ENCODE measurements at regions not wholly inside any gene's neighbourhood (a gene's known extent, or its start where the extent isn't known, plus 50 kb on each side); places are given as distances from the start of the nearest gene placed in this dataset.

GRCh38 chr2:111664275-111664850, 219.6 kb downstream of the ANAPC1 start:
- no peak for TF ChIP-seq CTCF (IDR thresholded peaks at IDR 0.05)
- Histone ChIP-seq H3K27ac (no peak overlapping the region), H3K4me3 (no peak overlapping the region)
- DNase-seq (ENCODE audit: low spot score): no peak

DNA sequence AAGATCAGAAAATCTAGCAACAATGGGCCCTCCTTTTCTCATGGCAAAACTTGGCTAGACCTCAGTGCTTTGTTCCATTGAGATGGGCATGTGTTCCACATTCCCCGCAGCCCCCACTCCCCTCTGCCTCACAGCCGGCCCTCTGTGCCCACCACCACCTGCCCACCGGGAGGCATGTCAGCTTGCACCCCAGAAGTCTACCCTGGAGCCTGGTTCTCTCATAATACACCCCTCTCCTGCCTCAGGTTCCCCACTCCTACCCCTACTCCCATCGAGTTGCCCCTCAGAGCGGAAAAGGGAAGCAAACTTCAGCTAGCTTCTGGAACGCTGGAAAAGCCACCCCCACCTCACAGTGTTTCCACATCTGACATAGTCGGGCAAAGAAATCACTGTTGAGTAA, 219.0 kb downstream of the ANAPC1 start:
- no peak for TF ChIP-seq CTCF (IDR thresholded peaks at IDR 0.05)
- peak; percentile 43 for DNase-seq (ENCODE audit: low spot score)
- Histone ChIP-seq H3K4me3 (no peak overlapping the region), H3K27ac (no peak overlapping the region)

GRCh38 chr2:111665551-111666116, 218.4 kb downstream of the ANAPC1 start:
- DNase-seq (ENCODE audit: low spot score): peak; percentile 46
- Histone ChIP-seq H3K4me3 (no peak overlapping the region), H3K27ac (no peak overlapping the region)
- TF ChIP-seq CTCF (IDR thresholded peaks at IDR 0.05): no peak

DNA sequence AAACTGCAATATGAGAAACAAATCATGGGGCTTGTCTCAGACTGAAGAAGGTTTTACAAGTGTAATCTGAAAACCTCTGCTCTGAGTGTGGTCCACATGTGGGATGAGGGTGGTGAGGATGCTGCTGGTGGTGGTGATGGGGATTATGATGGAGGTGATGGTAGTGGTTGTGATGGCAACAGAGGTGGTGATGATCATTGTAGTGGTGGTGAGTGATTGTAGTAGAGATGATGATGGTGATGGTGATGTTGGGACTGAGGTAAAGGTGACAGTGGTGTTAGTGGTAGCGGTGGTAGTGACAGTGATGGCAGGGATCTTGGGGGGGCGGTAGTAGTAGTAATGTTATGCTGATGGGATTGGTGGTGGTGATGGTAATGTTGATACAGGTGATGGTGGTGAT, 217.8 kb downstream of the ANAPC1 start:
- H3K27ac ChIP-seq: no peak overlapping the region
- H3K4me3 ChIP-seq: no peak overlapping the region
- no peak for TF ChIP-seq CTCF (IDR thresholded peaks at IDR 0.05)
- DNase-seq (ENCODE audit: low spot score): peak; percentile 9

DNA sequence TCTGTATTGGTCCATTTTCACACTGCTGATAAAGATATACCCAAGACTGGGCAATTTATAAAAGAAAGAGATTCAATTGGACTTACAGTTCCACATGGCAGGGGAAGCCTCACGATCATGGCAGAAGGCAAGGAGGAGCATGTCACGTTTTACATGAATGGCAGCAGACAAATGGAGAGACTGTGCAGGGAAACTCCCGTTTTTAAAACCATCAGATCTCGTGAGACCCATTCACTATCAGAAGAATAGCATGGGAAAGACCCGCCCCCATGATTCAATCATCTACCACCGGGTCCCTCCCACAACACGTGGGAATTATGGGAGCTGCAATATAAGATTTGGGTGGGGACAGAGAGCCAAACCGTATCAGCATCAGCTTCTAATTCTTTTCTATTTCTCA, 217.0 kb downstream of the ANAPC1 start:
- H3K4me3 ChIP-seq: no peak overlapping the region
- TF ChIP-seq CTCF (IDR thresholded peaks at IDR 0.05): no peak
- no peak overlapping the region for H3K27ac ChIP-seq
- DNase-seq (ENCODE audit: low spot score): peak; percentile 21

- Histone ChIP-seq H3K4me3 (no peak overlapping the region), H3K27ac (no peak overlapping the region)
- no peak for TF ChIP-seq CTCF (IDR thresholded peaks at IDR 0.05)
- peak; percentile 74 for DNase-seq (ENCODE audit: low spot score)
These were observed 216.3 kb downstream of the ANAPC1 start for GRCh38 chr2:111667542-111668273.

- Histone ChIP-seq H3K4me3 (no peak overlapping the region), H3K27ac (no peak overlapping the region)
- DNase-seq (ENCODE audit: low spot score): peak; percentile 21
- no peak for TF ChIP-seq CTCF (IDR thresholded peaks at IDR 0.05)
These were observed 215.7 kb downstream of the ANAPC1 start for GRCh38 chr2:111668274-111668616.

Measured in coronary artery (tissue), 2 donors.